ENCODE measurements at regions not wholly inside any gene's neighbourhood (a gene's known extent, or its start where the extent isn't known, plus 50 kb on each side); places are given as distances from the start of the nearest gene placed in this dataset.

DNA sequence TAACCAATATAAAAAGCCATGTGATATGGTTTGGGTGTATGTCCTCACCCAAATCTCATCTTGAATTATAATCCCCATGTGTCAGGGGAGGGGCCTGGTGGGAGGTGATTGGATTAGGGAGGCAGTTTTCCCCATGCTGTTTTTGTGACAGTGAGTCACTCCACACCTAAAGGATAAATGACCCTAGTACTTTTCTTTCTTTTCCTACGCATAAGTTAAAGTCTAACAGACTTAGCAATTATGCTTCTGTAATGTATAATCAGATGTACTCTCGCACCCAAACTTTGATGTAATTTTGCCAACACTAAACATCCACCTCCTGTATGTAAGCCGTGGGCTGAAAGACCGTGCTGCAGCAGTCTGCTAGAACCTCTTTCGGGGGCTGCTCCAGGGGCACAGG, 97.2 kb upstream of the DSEL start:
- H3K4me1 ChIP-seq (ENCODE audit: control insufficient read depth, insufficient read depth, low read length) = no peaks in the 10 kb centered on the region
- no peaks in the 10 kb centered on the region for H3K27me3 ChIP-seq (ENCODE audit: control insufficient read depth, insufficient read depth, low read length)
- 86% methylated on average over 2 of the region's 5 CpGs for WGBS (ENCODE audit: insufficient coverage)

DNA sequence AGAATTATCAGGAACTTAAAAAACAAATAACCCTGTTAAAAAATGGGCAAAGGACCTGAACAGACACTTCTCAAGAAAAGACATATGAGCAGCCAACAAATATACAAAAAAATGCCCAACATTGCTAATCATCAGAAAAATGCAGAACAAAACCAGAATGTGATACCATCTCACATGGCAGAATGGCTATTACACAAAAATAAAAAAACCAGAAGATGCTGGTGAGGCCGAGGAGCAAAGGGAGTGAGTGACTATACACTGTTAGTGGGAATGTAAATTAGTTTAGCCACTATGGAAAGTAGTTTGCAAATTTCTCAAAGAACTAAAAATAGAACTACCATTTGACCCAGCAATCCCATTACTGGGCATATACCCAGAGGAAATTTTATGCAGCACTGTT, 95.8 kb upstream of the DSEL start:
- Histone ChIP-seq H3K4me1 (ENCODE audit: control insufficient read depth, insufficient read depth, low read length) (no peaks in the 10 kb centered on the region), H3K9me3 (replicated peaks; ENCODE audit: control insufficient read depth, low read depth, low read length) (no peaks in the 10 kb centered on the region), H3K27me3 (ENCODE audit: control insufficient read depth, insufficient read depth, low read length) (no peaks in the 10 kb centered on the region), H3K27ac (ENCODE audit: low read length) (no peak overlapping the region), H3K36me3 (ENCODE audit: control insufficient read depth, insufficient read depth, low read length) (no peaks in the 10 kb centered on the region), H3K4me3 (ENCODE audit: low read length) (no peak overlapping the region)
- no CpG with 5 or more reads among the region's 1 CpG for WGBS (ENCODE audit: insufficient coverage)
- DNase-seq = no peak

More for the DNA sequence above, 97.2 kb upstream of the DSEL start:
- H3K36me3 ChIP-seq (ENCODE audit: control insufficient read depth, insufficient read depth, low read length) = no peaks in the 10 kb centered on the region
- H3K9me3 ChIP-seq (replicated peaks; ENCODE audit: control insufficient read depth, low read depth, low read length) = no peaks in the 10 kb centered on the region
- DNase-seq = no peak
- no peak overlapping the region for H3K27ac ChIP-seq (ENCODE audit: low read length)
- H3K4me3 ChIP-seq (ENCODE audit: low read length) = no peak overlapping the region

DNA sequence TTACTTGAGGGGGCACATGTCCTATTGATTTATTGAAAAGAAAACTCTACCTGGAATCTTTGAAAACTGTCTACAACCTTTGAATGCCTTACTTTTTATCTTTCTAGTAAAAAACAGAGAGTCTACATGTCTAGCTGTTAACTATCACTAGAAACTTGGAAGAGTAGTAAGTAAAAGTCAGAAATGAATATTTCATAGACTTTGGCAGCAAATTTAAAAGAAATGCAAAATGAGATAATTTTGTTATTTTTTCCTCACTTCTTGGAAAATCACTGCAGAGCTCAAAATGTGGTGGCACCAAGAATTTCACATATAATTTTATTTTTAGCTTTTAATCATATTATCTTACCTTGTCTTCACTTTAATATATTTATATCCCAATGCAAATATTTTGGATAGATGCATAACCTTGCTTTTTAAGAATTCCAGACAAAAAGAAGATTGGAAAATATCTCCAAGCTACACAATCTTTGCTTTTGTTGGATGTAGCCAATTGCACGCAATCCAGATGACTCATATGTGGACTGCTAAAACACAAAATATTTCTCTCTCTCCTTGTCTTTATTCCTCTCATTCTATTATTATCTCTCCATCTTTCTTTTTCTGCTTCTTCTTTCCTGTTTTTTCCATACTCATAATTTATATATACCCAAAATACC, 92.2 kb upstream of the DSEL start:
- no peaks in the 10 kb centered on the region for H3K27me3 ChIP-seq (ENCODE audit: control insufficient read depth, insufficient read depth, low read length)
- H3K4me1 ChIP-seq (ENCODE audit: control insufficient read depth, insufficient read depth, low read length) = no peaks in the 10 kb centered on the region
- no peak overlapping the region for H3K4me3 ChIP-seq (ENCODE audit: low read length)
- H3K9me3 ChIP-seq (replicated peaks; ENCODE audit: control insufficient read depth, low read depth, low read length) = peaks cover 2% of the 10 kb centered on the region
- DNase-seq = peak; percentile 92
- no CpG with 5 or more reads among the region's 1 CpG for WGBS (ENCODE audit: insufficient coverage)
- no peaks in the 10 kb centered on the region for H3K36me3 ChIP-seq (ENCODE audit: control insufficient read depth, insufficient read depth, low read length)
- peak overlapping the region; percentile 60 for H3K27ac ChIP-seq (ENCODE audit: low read length)

DNA sequence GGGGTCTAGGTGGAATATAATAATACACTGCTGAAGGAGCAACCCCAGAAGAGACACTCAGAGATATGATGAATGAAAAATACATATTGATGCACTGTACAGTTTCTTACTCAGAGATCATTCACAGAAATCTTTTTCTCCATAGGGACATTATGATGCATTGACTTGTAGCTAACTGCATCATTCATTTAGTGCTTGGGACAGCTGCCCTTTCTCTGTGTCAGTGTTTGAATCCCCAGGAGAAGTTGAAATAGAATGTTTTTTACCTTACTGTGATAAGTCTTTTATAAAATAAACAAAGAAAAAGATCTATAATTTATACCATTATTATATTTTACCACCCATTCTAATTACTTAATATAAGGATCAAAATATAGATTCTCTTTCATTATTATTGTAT, 91.7 kb upstream of the DSEL start:
- Histone ChIP-seq H3K4me3 (ENCODE audit: low read length) (no peak overlapping the region), H3K27ac (ENCODE audit: low read length) (peak overlapping the region; percentile 60), H3K36me3 (ENCODE audit: control insufficient read depth, insufficient read depth, low read length) (no peaks in the 10 kb centered on the region), H3K4me1 (ENCODE audit: control insufficient read depth, insufficient read depth, low read length) (no peaks in the 10 kb centered on the region), H3K27me3 (ENCODE audit: control insufficient read depth, insufficient read depth, low read length) (no peaks in the 10 kb centered on the region), H3K9me3 (replicated peaks; ENCODE audit: control insufficient read depth, low read depth, low read length) (peaks cover 3% of the 10 kb centered on the region)
- DNase-seq = peak; percentile 66

DNA sequence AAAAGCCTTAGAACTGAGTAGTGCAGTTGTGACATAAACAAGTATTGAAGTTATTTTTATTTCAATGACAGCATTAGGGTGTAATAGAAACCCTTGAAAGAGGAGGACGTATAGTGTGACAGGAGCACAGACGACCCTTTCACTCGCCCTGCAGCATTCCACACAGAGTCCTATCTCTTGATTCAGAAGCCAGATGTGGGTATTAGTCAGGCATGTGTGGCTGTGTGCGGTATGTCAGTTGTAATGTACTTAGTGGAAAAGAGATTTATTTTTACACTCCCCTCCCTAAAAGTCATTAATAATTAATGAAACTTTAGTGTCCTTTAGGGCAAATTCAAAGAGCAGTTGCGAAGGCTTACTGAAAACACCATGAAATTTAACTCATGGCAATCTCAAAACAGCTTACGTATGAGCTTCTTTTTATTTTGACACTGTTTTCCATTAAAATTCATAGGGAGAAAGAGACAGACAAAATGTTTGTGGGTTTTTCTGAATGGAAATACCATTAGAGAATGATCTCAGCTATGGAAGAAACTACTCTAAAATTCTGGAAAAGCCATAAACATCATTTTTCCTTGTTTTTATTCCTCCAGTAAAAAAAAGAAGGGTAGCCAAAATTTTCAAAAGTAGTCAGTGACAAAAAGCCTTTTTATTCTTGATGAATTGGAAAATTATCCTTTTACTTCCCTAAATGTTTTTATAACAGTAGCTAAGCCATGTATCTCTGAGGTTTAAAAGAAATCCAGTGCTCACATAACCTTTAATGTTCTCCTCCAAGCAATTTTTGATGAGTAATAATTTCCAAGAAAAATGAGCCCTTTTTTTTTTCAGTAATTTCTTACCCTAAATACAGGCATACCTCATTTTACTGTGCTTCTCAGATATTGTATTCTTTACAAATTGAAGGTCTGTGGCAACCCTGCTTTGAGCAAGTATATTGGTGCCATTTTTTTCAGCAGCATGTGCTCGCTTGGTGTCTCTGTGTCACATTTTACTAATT, 84.0 kb upstream of the DSEL start:
- peak overlapping the region; percentile 59 for H3K27ac ChIP-seq (ENCODE audit: low read length)
- peaks cover 3% of the 10 kb centered on the region for H3K4me1 ChIP-seq (ENCODE audit: control insufficient read depth, insufficient read depth, low read length)
- peaks cover 5% of the 10 kb centered on the region for H3K9me3 ChIP-seq (replicated peaks; ENCODE audit: control insufficient read depth, low read depth, low read length)
- H3K36me3 ChIP-seq (ENCODE audit: control insufficient read depth, insufficient read depth, low read length) = no peaks in the 10 kb centered on the region
- DNase-seq = peak; percentile 87
- WGBS (ENCODE audit: insufficient coverage) = 17% methylated on average over 1 of the region's 7 CpGs
- H3K27me3 ChIP-seq (ENCODE audit: control insufficient read depth, insufficient read depth, low read length) = no peaks in the 10 kb centered on the region
- H3K4me3 ChIP-seq (ENCODE audit: low read length) = no peak overlapping the region

DNA sequence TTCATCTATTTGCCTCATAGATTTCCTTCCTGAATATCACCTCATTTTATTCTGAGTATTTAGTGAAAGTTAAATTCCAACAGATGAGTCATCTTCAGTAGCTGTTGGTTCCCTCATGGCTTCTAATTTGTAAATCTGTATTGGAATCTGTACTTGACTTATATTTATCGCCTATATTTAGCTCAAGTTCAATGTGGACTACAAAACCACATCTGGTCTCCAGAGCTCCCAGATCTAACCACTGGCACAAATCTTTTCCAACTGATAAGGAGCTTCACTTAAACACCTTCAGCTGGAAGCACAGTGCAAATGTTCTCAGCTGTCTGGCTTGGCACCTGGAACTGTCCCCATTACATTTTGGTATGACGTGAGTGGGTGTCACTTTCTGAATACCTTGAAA, 82.8 kb upstream of the DSEL start:
- no CpG with 5 or more reads among the region's 2 CpGs for WGBS (ENCODE audit: insufficient coverage)
- Histone ChIP-seq H3K4me3 (ENCODE audit: low read length) (no peak overlapping the region), H3K36me3 (ENCODE audit: control insufficient read depth, insufficient read depth, low read length) (no peaks in the 10 kb centered on the region), H3K4me1 (ENCODE audit: control insufficient read depth, insufficient read depth, low read length) (peaks cover 3% of the 10 kb centered on the region), H3K9me3 (replicated peaks; ENCODE audit: control insufficient read depth, low read depth, low read length) (peaks cover 5% of the 10 kb centered on the region), H3K27me3 (ENCODE audit: control insufficient read depth, insufficient read depth, low read length) (no peaks in the 10 kb centered on the region), H3K27ac (ENCODE audit: low read length) (peak overlapping the region; percentile 59)
- peak; percentile 44 for DNase-seq

DNA sequence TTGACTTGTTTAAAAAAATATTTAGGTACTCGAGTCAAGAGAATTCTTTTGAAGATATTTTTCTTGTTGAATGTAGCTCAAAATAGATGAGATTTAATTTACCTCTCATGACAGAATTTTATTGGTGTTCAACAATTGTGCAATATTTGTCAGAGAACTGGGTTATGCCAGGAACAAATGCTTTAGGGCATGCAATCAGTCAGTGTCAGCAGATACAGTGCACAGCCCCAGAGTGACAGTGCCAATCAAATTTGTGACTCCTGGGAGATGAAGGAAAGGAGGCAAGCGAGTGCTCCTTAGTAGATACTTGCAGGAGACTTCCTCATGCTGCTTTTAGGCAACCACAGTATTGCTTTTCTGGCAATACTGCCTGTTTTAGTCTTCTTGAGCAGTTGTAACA, 81.2 kb upstream of the DSEL start:
- no peaks in the 10 kb centered on the region for H3K36me3 ChIP-seq (ENCODE audit: control insufficient read depth, insufficient read depth, low read length)
- no CpG with 5 or more reads among the region's 2 CpGs for WGBS (ENCODE audit: insufficient coverage)
- DNase-seq = no peak
- H3K9me3 ChIP-seq (replicated peaks; ENCODE audit: control insufficient read depth, low read depth, low read length) = peaks cover 2% of the 10 kb centered on the region
- H3K4me3 ChIP-seq (ENCODE audit: low read length) = no peak overlapping the region
- H3K27me3 ChIP-seq (ENCODE audit: control insufficient read depth, insufficient read depth, low read length) = no peaks in the 10 kb centered on the region
- no peak overlapping the region for H3K27ac ChIP-seq (ENCODE audit: low read length)
- H3K4me1 ChIP-seq (ENCODE audit: control insufficient read depth, insufficient read depth, low read length) = peaks cover 3% of the 10 kb centered on the region

DNA sequence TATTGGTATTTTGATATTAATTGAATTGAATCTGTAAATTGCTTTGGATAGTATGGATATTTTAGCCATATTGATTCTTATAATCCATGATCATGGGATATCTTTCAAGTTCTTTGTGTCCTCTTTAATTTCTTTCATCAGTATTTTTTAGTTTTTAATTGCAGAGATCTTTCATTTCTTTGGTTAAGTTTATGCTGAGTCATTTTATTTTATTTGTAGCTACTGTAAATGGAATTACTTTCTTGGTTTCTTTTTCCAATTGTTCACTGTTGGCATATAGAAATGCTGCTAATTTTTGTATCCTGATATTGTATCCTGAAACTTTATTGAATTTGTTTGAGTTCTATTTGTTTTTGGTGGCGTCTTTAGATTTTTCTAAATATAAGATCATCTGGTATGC, 79.5 kb upstream of the DSEL start:
- Histone ChIP-seq H3K27me3 (ENCODE audit: control insufficient read depth, insufficient read depth, low read length) (no peaks in the 10 kb centered on the region), H3K4me1 (ENCODE audit: control insufficient read depth, insufficient read depth, low read length) (peaks cover 3% of the 10 kb centered on the region), H3K4me3 (ENCODE audit: low read length) (no peak overlapping the region), H3K36me3 (ENCODE audit: control insufficient read depth, insufficient read depth, low read length) (no peaks in the 10 kb centered on the region), H3K9me3 (replicated peaks; ENCODE audit: control insufficient read depth, low read depth, low read length) (no peaks in the 10 kb centered on the region), H3K27ac (ENCODE audit: low read length) (no peak overlapping the region)
- DNase-seq = no peak
- WGBS (ENCODE audit: insufficient coverage) = no CpG with 5 or more reads among the region's 1 CpG

DNA sequence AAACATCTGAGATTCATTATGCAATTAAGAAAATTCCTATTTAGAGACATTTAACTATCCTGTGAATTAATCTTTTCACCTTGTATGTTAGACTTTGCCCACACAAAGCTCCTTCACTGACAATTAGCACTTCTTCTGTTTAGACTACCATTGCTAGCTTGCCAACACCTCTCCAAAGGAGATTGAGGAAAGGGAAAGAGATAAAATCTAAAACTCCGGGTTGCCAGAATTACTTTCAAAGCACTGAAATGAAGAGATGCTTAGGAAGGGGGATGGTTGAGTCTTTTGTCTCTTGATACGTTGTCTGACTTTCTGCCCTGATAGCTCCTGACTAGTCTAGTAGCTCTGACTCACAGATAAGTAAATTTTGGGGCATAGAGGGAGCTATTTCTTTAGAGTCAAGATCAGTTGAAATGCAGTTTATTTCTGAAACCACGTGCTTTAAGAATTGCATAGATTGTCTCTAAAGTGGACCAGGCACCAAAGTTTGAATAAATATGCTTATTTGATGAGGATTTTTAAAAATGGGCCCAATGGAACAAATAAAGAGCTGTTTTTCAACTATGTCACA, 74.1 kb upstream of the DSEL start:
- Histone ChIP-seq H3K4me3 (ENCODE audit: low read length) (no peak overlapping the region), H3K4me1 (ENCODE audit: control insufficient read depth, insufficient read depth, low read length) (no peaks in the 10 kb centered on the region), H3K36me3 (ENCODE audit: control insufficient read depth, insufficient read depth, low read length) (no peaks in the 10 kb centered on the region), H3K27ac (ENCODE audit: low read length) (no peak overlapping the region), H3K9me3 (replicated peaks; ENCODE audit: control insufficient read depth, low read depth, low read length) (no peaks in the 10 kb centered on the region), H3K27me3 (ENCODE audit: control insufficient read depth, insufficient read depth, low read length) (no peaks in the 10 kb centered on the region)
- DNase-seq = peak; percentile 27
- 38% methylated on average over 3 of the region's 3 CpGs for WGBS (ENCODE audit: insufficient coverage)

DNA sequence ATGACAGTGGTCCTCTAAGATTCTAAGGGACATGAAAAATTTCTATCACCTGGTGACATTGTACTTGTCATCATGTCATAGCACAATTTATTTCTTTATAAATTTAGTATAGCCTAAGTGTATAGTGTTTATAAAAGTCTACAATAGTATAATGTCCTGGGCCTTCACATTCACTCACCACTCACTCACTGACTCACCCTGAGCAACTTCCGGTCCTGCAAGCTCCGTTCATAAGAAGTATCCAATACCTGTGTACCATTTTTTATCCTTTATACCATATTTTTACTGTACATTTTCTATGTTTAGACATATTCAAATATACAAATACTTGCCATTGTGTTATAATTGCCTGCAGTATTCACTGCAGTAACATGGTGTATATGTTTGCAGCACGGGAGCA, 72.8 kb upstream of the DSEL start:
- WGBS (ENCODE audit: insufficient coverage) = 90% methylated on average over 2 of the region's 3 CpGs
- no peaks in the 10 kb centered on the region for H3K27me3 ChIP-seq (ENCODE audit: control insufficient read depth, insufficient read depth, low read length)
- H3K27ac ChIP-seq (ENCODE audit: low read length) = no peak overlapping the region

More for the DNA sequence above, 72.8 kb upstream of the DSEL start:
- Histone ChIP-seq H3K9me3 (replicated peaks; ENCODE audit: control insufficient read depth, low read depth, low read length) (no peaks in the 10 kb centered on the region), H3K36me3 (ENCODE audit: control insufficient read depth, insufficient read depth, low read length) (no peaks in the 10 kb centered on the region), H3K4me3 (ENCODE audit: low read length) (no peak overlapping the region), H3K4me1 (ENCODE audit: control insufficient read depth, insufficient read depth, low read length) (no peaks in the 10 kb centered on the region)
- DNase-seq = no peak

Measured in muscle of leg (tissue), 3 donors.